Uterus (tissue), 2 donors: ENCODE measurements at regions not wholly inside any gene's neighbourhood (a gene's known extent, or its start where the extent isn't known, plus 50 kb on each side); places are given as distances from the start of the nearest gene placed in this dataset.

ENCODE experiments used
- CTCF ChIP-seq, 4 experiments: fragments of 200-600 bp in 2 of 4; fragments of 450-650 bp in 2 of 4; sonication (generic) in 2 of 4; IDR thresholded peaks; one replicate each; pipeline ENCODE4 v1.5.1; 2016 to 2019; ENCODE audit warnings: antibody characterized with exemption in 4 of 4, mild to moderate bottlenecking in 2 of 4, moderate library complexity in 1 of 4
- POLR2A ChIP-seq, 2 donors: fragments of 450-650 bp; IDR thresholded peaks; one replicate each; pipeline ENCODE4 v1.6.1; 2016; ENCODE audit warnings: antibody characterized with exemption in 2 of 2, mild to moderate bottlenecking in 1 of 2, moderate library complexity in 1 of 2

GRCh38 chr11:23680488-23681230 lies 816.2 kb upstream of the LUZP2 start:
- TF ChIP-seq POLR2A (IDR thresholded peaks at IDR 0.05), result no peak
- no peak for TF ChIP-seq CTCF (IDR thresholded peaks at IDR 0.05)
